ENCODE measurements at regions not wholly inside any gene's neighbourhood (a gene's known extent, or its start where the extent isn't known, plus 50 kb on each side); places are given as distances from the start of the nearest gene placed in this dataset.
"Not testable (repeated sequence)": the region's sequence is repeated elsewhere in the genome, so short reads cannot be mapped to it uniquely, and the experiment has no call there.

DNA sequence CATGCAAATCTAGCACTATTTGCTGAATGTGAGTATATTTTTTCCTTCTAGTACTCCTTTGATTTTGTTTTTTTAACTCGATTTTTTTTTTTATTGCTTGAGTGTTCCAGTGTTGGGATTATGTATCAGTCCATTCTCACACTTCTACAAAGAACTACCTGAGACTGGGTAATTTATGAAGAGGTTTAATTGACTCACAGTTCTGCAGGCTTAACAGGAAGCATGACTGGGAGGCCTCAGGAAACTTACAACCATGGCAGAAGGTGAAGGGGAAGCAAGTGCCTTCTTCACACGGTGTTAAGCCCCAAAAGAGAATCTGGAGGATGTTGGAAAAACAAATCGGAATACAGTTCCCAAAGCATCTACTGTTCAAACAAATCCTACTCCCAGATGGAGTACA is 69.1 kb downstream of the ZNF518B start:
- not testable (repeated sequence) for DNase-seq (ENCODE audit: low spot score)

DNA sequence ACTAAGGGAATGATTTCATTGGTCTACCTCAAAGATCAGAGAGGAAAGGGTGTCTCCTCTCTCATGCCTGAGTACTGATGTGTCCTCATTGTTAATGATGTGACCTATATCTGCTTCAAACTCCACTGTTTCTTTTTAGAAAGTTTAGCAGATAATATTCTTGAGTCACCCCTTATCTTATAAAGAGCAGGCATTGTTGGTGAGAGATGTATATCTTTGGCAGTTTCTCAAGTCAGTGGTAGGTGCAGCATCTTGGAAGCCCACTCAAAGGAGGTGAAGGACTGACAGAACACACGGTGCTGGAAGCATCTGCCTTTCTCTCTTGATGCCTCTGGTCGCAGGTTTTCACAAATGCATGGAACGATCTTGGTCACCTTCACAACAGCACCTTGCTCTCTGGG is 71.2 kb downstream of the ZNF518B start:
- DNase-seq (ENCODE audit: low spot score): no peak

DNA sequence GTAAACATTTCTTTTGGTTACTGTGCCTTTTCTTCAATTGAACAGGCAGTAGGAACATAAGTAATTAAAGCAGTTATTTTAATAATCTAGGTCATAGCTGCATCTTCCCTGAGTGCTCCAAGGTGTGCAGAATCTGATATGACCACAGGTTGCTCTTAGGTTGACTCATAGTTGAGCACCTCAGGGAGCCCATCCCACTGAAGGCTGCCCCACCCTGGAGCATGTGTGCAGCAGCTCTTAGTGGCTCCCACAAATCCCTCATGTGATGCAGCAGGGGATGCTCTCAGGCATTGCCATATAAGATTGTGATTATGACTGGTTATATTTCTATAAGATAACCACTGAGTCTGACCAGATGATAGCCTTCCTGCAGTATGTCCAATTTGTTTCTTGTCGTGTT is 72.3 kb downstream of the ZNF518B start:
- DNase-seq (ENCODE audit: low spot score): no peak

DNA sequence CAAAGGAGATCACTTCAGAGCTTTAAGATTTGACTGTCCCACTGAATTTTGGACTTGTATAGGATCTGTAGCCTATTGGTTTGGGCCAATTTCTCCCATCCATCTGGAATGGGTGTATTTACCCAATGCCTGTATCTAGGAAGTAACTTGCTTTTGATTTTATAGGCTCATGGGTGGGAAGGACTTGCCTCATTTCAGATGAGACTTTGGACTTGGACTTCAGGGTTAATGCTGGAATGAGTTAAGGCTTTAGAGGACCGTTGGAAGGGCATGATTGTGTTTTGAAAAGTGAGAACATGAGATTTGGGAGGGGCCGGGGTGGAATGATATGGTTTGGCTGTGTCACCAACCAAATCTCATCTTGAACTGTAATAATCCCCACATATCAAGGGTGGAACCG is 73.8 kb downstream of the ZNF518B start:
- no peak for DNase-seq (ENCODE audit: low spot score)

DNA sequence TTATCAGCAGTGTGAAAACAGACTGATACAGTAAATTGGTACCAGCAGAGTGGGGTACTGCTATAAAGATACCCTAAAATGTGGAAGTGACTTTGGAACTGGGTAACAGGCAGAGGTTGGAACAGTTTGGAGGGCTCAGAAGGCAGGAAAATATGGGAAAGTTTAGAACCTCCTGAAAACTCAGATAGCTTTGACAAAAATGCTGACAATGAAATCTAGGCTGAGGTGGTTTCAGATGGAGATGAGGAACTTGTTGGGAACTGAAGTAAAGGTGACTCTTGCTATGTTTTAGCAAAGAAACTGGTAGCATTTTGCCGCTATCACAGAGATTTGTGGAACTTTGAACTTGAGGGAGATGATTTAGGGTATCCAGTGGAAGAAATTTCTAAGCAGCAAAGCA is 75.1 kb downstream of the ZNF518B start:
- DNase-seq (ENCODE audit: low spot score): not testable (repeated sequence)

DNA sequence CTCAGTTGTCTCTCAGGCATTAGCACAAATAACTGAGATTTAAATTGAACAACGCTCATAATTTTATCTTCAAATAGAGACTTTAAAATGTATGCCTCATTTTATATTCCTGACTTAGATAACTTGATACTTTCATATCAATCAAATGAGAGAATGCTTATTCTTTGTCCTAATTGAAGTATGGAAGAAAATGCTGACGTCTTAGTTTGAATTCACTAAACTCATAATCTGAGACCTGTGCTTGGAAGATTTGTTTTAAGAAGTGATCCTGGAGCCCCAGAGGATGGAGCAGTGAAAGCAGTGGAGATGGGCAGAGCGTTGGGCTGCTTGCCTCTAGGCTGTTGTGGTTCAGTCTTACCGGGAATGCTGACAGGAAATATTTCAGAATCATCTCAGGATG is 76.1 kb downstream of the ZNF518B start:
- no peak for DNase-seq (ENCODE audit: low spot score)

DNA sequence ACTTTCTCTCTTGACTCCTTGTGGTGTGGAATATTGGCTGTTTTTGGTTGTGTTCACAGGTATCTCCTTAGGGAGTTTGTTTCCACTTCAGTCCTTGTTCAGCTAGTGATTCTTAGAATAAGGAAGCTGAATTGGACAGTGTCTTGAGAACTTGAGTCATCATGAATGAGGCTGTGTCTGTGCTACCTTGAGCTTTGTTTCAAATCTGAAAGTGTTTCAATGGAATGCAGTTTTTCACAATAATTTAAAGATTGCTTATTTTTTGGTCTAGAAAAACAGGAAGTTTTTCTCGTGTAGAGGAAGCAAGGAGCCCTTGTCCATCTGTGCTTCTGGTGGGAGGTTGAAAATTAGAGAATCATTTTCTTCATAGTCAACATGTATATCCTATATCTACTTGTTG is 76.5 kb downstream of the ZNF518B start:
- DNase-seq (ENCODE audit: low spot score): no peak

DNA sequence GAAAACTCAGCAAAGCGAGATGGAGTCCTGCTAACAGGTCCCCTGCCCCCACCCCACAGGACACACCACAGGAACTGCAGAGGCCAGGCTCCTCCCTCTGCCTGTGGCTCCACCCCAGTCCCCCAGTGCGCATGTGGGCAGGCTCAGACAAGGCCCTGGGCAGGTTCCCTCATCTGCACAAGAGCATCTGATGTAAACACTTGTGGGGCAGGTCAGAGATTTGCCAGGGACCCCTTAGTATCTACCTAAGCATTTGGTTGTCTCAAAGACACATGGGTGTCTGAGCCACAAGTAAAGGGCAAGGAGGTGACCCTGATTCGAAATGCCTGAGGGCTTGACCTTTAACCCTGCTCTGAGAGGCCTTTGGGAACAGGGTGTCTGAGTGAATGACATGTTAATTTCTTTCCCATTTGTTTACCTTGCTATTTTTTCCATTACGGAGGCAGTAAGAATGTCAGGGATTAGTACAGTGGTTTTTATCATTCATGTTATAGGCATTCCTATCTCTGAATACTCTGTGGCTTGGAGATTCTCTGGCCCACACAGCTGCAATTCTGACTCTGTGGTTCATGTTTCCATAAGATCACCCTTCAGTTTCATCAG is 85.3 kb downstream of the ZNF518B start:
- peak; percentile 15 for DNase-seq (ENCODE audit: low spot score)

DNA sequence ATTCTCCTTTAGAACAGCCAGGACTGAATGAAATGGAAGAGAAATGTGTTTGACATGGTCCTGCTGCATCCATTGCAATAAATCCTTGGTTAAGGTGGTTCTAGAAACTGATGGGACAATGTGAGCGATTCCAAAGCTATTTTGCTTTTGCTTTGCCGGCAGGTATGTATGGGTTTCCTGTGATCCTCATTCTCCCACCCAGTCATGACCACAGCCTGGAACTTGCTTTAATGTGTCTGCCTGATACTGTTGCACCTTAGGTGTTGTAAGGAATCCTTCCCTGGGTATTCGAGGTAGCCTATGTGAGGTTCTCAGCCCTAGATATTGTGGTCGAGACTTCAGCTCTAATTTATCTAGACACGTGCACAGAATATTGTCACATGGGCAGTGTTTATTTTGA is 86.1 kb downstream of the ZNF518B start:
- DNase-seq (ENCODE audit: low spot score): no peak

DNA sequence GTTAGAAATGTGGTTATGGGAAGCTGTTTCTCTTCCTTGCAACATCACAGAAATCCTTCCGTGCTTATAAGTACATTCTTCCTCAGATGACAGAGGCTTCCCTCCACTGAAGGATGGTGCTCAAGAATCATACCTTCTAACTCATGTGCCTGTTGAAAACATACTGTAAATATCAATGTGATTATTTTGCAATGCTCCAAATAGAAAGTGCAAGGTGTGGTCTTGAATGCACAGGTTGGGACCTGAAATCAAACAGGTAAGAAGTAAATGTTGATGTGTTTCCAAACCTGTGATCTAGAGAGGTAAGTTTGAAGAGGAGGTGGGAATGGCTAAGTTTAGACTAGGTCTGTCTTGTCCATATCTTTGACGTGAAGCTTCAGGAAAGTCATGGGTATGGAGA is 87.7 kb downstream of the ZNF518B start:
- DNase-seq (ENCODE audit: low spot score): no peak

DNA sequence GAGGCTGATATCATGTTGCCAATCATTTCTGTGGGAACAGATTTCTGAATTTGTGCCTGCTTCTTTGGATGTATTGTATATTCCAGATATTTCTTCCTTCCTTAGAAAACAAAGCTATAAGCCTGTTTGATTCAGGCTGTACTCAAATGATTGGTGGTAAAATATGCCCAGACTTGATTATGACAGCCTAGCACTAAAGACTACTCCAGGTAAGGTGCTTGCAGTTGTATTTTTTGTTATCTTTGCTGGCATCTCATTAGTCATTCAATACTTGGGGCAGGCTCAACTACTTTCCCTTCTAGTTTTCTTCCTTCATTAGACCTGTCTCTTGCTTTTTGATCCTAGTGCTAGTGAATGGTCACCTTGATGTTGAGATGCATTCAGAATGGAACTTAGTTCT is 90.6 kb downstream of the ZNF518B start:
- no peak for DNase-seq (ENCODE audit: low spot score)

DNA sequence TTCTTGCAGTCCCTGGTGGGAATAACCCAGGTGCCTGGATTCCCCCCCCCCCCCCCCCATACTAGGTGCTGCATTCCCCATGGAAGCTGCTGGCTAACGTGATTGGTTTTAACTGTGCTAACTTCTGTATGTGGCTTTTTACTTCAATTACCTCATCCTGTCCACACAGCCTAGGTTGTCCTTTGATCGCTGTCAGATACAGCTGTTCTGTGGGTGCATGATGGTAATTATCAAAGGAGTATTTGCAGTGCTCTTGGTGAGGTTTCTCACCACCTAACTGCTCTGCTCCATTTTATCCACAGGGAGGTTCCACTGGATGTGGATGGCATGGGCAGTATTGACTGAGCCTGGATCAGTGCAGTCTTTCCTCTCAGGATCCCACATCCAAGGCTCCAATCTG is 93.0 kb downstream of the ZNF518B start:
- no peak for DNase-seq (ENCODE audit: low spot score)

DNA sequence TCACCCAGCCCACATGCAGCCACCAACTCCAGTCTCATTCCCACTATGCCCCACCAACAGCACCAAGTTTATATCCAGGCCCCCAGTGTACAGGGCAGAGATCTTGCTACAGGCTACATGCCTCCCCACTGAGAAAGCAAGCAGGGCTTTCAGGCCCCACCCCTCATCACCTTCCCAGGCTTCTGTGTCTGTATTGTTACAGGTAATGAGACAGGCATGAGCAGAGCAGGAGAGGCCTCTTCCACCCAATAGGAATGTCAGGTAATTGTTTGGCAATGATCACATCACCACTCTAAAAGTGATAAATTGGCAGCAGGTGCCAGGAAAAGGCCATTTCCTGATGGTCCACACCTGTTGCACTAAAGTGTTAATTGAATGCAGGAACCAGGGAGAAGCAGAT is 102.5 kb downstream of the ZNF518B start:
- no peak for DNase-seq (ENCODE audit: low spot score)

DNA sequence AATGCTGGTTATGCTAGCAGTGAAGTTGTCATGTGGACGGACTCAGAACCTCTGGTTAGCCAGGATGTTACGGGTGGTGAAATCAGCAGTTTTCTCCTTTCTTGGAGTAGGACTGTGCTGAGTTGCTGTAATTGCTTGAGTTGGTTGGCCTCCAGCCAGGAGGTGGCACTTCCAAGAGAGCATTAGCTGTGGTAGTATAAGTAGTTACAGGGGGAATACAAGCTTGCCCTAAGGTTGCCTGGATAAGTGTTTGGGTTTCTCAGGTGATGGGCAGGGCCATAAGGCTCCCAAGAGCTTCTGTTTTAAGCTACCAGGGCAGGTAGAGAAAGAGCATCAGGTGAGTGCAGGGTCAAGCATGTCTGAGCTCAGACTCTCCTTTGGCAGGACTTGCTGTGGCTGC is 103.0 kb downstream of the ZNF518B start:
- no peak for DNase-seq (ENCODE audit: low spot score)

DNA sequence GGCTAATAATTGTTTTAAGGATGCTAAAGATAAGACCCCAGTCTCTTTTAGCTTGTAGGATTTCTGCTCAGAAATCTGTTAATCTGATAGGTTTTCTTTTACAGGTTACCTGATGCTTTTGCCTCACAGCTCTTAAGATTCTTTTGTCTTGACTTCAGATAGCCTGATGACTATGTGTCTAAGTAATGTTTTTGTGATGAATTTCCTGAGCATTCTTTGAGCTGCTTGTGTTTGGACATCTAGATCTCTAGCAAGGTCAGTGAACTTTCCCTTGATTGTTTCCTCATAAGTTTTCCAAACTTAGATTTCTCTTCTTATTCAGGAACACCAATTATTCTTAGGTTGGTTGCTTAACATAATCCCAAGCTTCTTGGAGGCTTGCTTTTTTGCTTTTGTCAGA is 104.1 kb downstream of the ZNF518B start:
- DNase-seq (ENCODE audit: low spot score): no peak

DNA sequence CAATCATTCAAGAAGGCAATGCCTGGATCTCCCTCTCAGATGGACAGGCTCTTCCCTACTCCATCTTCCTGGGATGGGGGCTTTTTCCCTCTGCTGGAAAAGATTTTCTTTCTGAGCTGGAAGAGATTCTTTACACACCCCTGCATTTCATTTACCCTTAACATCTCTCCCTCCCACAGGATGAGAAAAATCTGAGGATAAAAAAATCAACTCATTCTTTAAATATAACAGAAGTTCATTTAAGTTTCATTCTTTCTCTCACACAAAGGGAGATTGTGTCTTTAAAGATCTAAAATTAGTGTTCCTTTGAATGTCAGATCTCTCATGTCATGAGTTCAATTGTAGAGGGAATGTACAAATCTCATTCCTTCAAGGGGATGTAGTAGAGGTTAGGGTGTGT is 109.0 kb downstream of the ZNF518B start:
- DNase-seq (ENCODE audit: low spot score): no peak

DNA sequence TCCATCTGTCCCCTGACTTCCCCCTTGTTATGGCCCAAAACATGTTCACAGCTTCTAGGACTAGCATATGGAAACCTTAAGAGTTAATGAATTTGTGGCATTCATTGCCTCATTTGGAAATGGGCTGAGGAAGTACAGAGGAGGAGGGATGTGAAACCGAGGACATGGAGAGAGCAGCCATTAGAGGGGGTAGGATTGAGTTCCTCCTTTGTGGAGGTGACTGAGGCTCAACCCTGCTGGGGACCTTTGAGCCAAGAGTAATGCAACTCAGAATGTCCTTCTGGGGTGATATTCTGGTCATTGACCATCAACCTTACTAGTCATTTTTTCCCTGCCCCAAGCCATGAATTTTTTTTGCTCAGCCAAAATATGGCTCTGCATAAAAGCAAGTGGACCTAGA is 109.4 kb downstream of the ZNF518B start:
- DNase-seq (ENCODE audit: low spot score): no peak

DNA sequence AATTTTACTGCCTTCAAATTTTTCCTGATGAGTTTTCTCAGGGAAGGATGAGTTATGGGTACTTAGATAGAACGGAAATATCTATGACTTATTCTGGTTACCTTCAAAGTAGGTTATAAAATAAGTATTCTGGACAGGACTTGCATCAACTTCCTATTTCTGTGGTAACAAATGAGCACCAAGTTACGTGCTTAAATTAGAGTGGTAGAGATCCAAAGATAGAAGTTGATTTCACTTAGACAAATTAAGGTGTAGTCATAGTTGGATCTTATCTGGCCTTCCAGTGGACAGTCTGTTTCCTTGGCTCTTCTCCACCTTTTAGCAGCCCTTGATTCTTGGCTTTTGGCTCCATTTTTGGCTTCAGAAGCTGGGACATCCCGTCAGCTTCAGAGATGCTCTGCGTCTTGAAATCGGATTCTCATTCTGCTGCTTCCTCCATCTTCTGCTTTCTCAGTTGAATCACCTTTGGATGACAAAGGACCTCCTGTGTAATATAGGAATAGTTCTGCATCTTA is 109.9 kb downstream of the ZNF518B start:
- DNase-seq (ENCODE audit: low spot score): no peak

DNA sequence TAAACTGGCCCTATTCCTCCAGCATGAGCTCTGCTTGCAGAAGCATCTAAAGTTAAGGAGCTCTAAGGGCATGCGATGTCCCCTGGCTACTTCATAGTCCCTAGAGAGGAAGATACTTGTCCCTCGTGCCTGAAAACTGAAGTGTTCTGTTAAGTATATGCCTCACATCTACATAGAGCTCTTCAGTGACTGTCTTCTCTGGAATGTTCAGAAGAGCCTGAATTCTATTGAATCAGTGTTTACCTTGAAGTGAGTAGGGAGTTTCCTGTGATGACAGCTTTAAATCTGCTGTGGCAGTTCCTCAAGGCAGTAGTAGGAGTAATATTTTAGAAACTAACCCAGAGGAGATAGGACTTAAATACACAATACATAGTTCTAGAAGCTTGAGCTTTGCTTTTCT is 111.2 kb downstream of the ZNF518B start:
- DNase-seq (ENCODE audit: low spot score): peak; percentile 11

DNA sequence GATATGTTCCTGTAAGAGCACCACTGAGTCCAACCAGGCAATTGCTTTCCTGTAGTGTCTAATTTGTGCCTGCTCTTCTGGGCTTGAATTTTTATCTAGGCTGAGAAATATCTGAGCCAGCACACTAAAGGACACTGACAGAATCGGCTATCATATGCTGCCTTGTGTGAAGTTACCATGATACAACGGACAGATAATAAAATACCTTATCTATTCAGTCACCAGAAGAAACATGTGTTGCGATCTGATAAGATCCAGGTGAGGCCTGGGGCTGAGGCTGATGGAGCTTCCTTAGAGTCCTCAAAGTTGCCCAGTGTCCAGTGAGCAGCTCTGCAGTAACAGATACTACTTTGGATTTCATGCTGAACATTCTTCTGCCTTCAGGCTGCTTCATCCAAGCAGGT is 111.8 kb downstream of the ZNF518B start:
- DNase-seq (ENCODE audit: low spot score): no peak

DNA sequence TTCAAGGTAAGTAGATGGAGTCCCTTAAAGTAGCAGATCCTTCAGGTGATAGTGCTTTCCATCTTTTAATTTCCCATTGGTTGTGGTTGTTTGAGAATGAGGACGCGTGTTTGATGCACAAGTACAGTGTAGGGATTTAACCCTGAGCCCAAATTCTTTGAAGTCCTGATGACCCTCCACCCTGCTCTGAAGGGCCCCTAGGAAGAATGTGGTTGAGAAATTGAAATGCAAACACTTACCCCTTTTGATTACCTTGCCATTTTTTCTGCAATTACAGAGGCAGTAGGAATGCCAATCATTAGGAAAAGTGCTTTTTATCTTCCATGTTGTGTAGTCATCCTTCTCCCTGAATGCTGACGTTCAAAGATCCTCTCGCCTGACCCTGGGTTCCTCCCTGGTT is 112.4 kb downstream of the ZNF518B start:
- no peak for DNase-seq (ENCODE audit: low spot score)

DNA sequence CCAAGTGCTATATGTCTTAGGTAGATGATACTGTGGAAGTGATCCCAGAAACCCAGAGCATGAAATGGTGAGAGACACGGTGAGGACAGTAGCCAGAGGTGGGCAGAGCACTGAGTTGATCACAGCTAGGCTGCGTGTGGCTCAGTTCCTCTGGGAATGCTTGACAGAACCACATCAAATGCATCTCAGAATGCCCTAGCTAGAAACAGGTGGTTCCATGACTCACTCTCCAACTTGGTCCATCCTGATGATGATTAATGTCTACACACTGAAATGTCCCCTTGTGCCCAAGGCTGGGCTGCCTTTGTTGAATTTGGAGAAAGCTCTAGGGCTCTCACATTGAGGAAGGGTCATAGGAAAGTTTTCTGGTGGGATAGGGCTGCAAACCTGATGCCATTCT is 113.6 kb downstream of the ZNF518B start:
- DNase-seq (ENCODE audit: low spot score): no peak

DNA sequence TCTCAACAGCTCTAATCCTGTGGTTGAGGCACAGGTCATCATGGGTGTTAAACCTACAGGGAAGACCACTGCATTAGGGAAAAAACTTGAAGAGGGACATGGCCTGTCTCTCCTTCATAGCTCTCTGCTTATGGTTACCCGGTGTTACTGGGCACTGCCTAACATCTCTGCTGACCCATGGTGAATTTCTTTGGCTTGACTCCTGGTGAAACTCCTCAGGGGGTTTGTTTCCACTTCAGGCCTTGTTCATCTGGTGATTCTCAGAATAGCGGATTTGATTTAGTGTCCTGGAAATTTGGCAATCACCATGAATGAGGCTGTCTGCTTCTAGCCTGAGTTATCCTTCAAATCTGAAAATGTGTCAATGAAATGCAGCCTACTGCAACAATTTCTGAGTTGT is 114.4 kb downstream of the ZNF518B start:
- DNase-seq (ENCODE audit: low spot score): no peak

DNA sequence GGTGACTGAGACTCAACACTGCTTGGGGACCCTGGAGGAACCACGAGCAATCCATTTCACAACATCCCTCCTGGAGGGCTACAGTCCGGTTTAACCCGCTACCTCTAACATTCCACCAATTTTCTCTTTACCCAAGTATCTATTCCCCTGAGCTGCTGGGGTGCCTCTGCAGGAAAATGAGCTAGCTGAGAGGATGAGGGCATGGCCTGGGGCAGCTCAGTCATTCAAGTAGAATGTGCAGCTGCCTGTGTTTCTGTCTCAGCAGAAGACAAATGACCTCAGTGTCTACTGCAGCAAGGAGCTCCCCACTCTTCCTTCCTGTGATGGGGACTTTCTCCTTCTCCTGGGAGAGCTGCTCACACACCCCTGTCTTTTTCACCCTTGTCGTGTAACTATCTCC is 120.8 kb downstream of the ZNF518B start:
- DNase-seq (ENCODE audit: low spot score): peak; percentile 56

DNA sequence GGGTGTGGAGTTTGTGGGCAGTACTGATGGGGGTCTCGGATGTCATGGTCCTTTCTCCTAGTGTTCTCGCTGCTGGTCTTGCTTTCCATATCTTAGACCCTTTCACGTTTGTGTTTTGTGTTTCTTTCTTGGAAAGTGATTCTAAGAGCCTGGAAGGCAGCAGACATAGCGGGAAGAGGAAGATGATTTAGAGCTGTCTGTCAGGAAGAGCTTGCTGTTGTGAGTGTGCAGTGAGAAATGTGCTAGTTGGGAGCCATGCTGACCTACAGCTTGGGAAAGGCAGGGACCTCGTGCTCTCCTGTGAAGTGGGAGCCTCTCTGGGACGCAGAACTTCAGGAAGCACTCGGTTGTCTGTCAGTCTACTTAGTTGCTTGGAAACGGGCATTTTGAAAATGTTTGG is 122.2 kb downstream of the ZNF518B start:
- DNase-seq (ENCODE audit: low spot score): no peak
